OCI-LY1 (cell line): ENCODE measurements at regions not wholly inside any gene's neighbourhood (a gene's known extent, or its start where the extent isn't known, plus 50 kb on each side); places are given as distances from the start of the nearest gene placed in this dataset.
A peak's percentile ranks its signal among the peaks of the same experiment; 100 is the strongest.

Experiments
- H2AFZ ChIP-seq: fragments of 200-600 bp; sonication (generic), shearing (Covaris generic); 2 replicates; pipeline ENCODE4 v1.6.0; 2014; ENCODE audit warnings: antibody characterized with exemption, mild to moderate bottlenecking, low read length
- H3F3A ChIP-seq: fragments of 200-600 bp; sonication (generic), shearing (Covaris generic); 2 replicates; pipeline ENCODE4 v1.6.0; 2014; ENCODE audit warnings: mild to moderate bottlenecking, antibody characterized with exemption, low read length, moderate library complexity; ENCODE audit not compliant: insufficient read depth
- H3K27ac ChIP-seq: fragments of 200-600 bp; sonication (generic); 2 replicates; pipeline ENCODE4 v1.5.1; 2014; ENCODE audit warnings: low read length, mixed run types, mild to moderate bottlenecking, low read depth; ENCODE audit not compliant: poor library complexity, severe bottlenecking
- H3K27me3 ChIP-seq: fragments of 200-600 bp; sonication (generic); 2 replicates; pipeline ENCODE4 v1.6.0; 2014; ENCODE audit warnings: antibody characterized with exemption, mild to moderate bottlenecking, low read length, moderate library complexity; ENCODE audit not compliant: insufficient read depth
- H3K36me3 ChIP-seq: fragments of 200-600 bp; sonication (generic); 2 replicates; pipeline ENCODE4 v1.6.1; 2014; ENCODE audit warnings: mild to moderate bottlenecking, antibody characterized with exemption, low read length, moderate library complexity, mixed read lengths; ENCODE audit not compliant: insufficient read depth
- H3K4me1 ChIP-seq: fragments of 200-600 bp; sonication (generic); 2 replicates; pipeline ENCODE4 v1.5.1; 2014; ENCODE audit warnings: mild to moderate bottlenecking, low read length, moderate library complexity; ENCODE audit not compliant: insufficient read depth, severe bottlenecking
- H3K4me2 ChIP-seq: fragments of 200-600 bp; sonication (generic), shearing (Covaris generic); 2 replicates; pipeline ENCODE4 v1.6.1; 2014; ENCODE audit warnings: low read length
- H3K4me3 ChIP-seq: fragments of 200-600 bp; sonication (generic); 2 replicates; pipeline ENCODE4 v1.5.1; 2014; ENCODE audit warnings: low read length, low read depth, mild to moderate bottlenecking, mixed read lengths; ENCODE audit not compliant: poor library complexity, severe bottlenecking
- H3K79me2 ChIP-seq: fragments of 200-600 bp; shearing (Covaris generic); 2 replicates; pipeline ENCODE4 v1.6.1; 2016; ENCODE audit warnings: mixed run types, low read length, mixed read lengths; ENCODE audit not compliant: insufficient read depth
- H3K9ac ChIP-seq: fragments of 200-600 bp; sonication (generic), shearing (Covaris generic); 2 replicates; pipeline ENCODE4 v1.6.1; 2014; ENCODE audit warnings: mild to moderate bottlenecking, low read length, mixed read lengths
- H3K9me2 ChIP-seq: fragments of 200-600 bp; sonication (generic), shearing (Covaris generic); 2 replicates; pipeline ENCODE4 v1.6.1; 2014; ENCODE audit warnings: low read depth, mild to moderate bottlenecking, low read length, mixed read lengths
- H3K9me3 ChIP-seq: fragments of 200-600 bp; shearing (Covaris generic); 2 replicates; pipeline ENCODE4 v1.6.1; 2014; ENCODE audit warnings: low read length, mixed read lengths
- H4K20me1 ChIP-seq: fragments of 200-600 bp; sonication (generic), shearing (Covaris generic); 2 replicates; pipeline ENCODE4 v1.6.0; 2016; ENCODE audit warnings: mild to moderate bottlenecking, low read length; ENCODE audit not compliant: insufficient read depth
- EZH2 ChIP-seq: fragments of 200-600 bp; sonication (generic), shearing (Covaris generic); IDR thresholded peaks from 2 replicates; pipeline ENCODE4 v1.8.0; 2017; ENCODE audit warnings: borderline replicate concordance, mixed run types, mild to moderate bottlenecking, antibody characterized with exemption, low read length, moderate library complexity, mixed read lengths
- TF ChIP-seq, protein P1 (sequence below): fragments of 200-600 bp; sonication (generic), shearing (Covaris generic); IDR thresholded peaks from 2 replicates; pipeline ENCODE4 v1.5.1; 2017; ENCODE audit warnings: mild to moderate bottlenecking, antibody characterized with exemption, low read length, moderate library complexity, mixed read lengths

- H2AFZ ChIP-seq: no peak overlapping the region
- H3K4me2 ChIP-seq: no peak overlapping the region
- H3K36me3 ChIP-seq: no peaks in the 10 kb centered on the region
- peaks cover 19% of the 10 kb centered on the region for H3K4me1 ChIP-seq
- H4K20me1 ChIP-seq: no peaks in the 10 kb centered on the region
- no peak overlapping the region for H3K9ac ChIP-seq
- no peaks in the 10 kb centered on the region for H3F3A ChIP-seq
- H3K27me3 ChIP-seq: no peaks in the 10 kb centered on the region
- no peak overlapping the region for H3K4me3 ChIP-seq
- H3K27ac ChIP-seq: no peak overlapping the region
- no peaks in the 10 kb centered on the region for H3K79me2 ChIP-seq
- H3K9me3 ChIP-seq: peaks cover 3% of the 10 kb centered on the region; the same call in 1 of the 2 replicates
- H3K9me2 ChIP-seq: no peaks in the 10 kb centered on the region
- no peak for TF ChIP-seq EZH2
- TF ChIP-seq, protein P1, sequence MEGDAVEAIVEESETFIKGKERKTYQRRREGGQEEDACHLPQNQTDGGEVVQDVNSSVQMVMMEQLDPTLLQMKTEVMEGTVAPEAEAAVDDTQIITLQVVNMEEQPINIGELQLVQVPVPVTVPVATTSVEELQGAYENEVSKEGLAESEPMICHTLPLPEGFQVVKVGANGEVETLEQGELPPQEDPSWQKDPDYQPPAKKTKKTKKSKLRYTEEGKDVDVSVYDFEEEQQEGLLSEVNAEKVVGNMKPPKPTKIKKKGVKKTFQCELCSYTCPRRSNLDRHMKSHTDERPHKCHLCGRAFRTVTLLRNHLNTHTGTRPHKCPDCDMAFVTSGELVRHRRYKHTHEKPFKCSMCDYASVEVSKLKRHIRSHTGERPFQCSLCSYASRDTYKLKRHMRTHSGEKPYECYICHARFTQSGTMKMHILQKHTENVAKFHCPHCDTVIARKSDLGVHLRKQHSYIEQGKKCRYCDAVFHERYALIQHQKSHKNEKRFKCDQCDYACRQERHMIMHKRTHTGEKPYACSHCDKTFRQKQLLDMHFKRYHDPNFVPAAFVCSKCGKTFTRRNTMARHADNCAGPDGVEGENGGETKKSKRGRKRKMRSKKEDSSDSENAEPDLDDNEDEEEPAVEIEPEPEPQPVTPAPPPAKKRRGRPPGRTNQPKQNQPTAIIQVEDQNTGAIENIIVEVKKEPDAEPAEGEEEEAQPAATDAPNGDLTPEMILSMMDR: no peak
Observed at GRCh38 chr12:25045869-25046268, 97.0 kb upstream of the BCAT1 start.

- Histone ChIP-seq H3K9ac (peak overlapping the region; percentile 37; the same call in 1 of the 2 replicates), H3K4me1 (peaks cover 21% of the 10 kb centered on the region), H3K79me2 (no peaks in the 10 kb centered on the region), H3K27ac (peak overlapping the region; percentile 27), H2AFZ (no peak overlapping the region), H3K4me3 (peak overlapping the region; percentile 18), H3K9me3 (peaks cover 3% of the 10 kb centered on the region; the same call in 1 of the 2 replicates), H3K36me3 (no peaks in the 10 kb centered on the region), H4K20me1 (no peaks in the 10 kb centered on the region), H3K9me2 (no peaks in the 10 kb centered on the region), H3K27me3 (no peaks in the 10 kb centered on the region), H3K4me2 (peak overlapping the region; percentile 39), H3F3A (no peaks in the 10 kb centered on the region)
- TF ChIP-seq EZH2: no peak
- TF ChIP-seq, protein P1: no peak
Observed at GRCh38 chr12:25041006-25041741, 92.3 kb upstream of the BCAT1 start.

DNA sequence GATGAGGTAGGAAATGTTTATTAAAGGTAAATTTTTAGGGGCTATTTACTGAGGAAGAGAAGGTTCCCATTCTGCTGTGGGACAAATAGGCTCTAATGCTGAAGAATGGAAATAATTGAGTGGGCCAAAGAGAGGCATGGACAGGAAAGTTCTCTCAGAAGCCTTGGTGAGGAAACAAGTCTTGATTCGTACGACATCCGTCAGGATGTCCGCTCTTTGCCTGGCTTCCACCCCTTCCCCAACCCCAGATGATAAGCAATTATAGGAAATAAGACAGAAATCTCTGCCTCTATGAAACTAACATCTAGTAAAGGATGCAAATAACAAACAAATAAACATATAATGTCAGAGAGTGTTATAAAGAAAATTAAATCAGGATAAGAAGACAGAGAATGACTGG lies 91.7 kb upstream of the BCAT1 start:
- Histone ChIP-seq H3K27ac (peak overlapping the region; percentile 27), H3K4me3 (no peak overlapping the region), H3F3A (no peaks in the 10 kb centered on the region), H2AFZ (no peak overlapping the region), H3K27me3 (no peaks in the 10 kb centered on the region), H3K79me2 (no peaks in the 10 kb centered on the region), H3K9ac (peak overlapping the region; percentile 37; the same call in 1 of the 2 replicates), H4K20me1 (no peaks in the 10 kb centered on the region), H3K9me2 (no peaks in the 10 kb centered on the region), H3K4me1 (peaks cover 21% of the 10 kb centered on the region), H3K4me2 (no peak overlapping the region), H3K9me3 (no peaks in the 10 kb centered on the region; the same call in 1 of the 2 replicates), H3K36me3 (no peaks in the 10 kb centered on the region)
- no peak for TF ChIP-seq EZH2
- TF ChIP-seq, protein P1: no peak
